HepG2 (cell line): ENCODE measurements at regions not wholly inside any gene's neighbourhood (a gene's known extent, or its start where the extent isn't known, plus 50 kb on each side); places are given as distances from the start of the nearest gene placed in this dataset.

Experiments
- ATAC-seq: fragments of 200-7000 bp; cut with Tn5 transposase; 3 replicates; pipeline ENCODE4 v1.9.1; 2020; ENCODE audit warnings: mild to moderate bottlenecking, moderate library complexity
- BruUV-seq: library from RNA; stranded (reverse); fragments of 400-500 nt; replicated peaks from 2 replicates; lab custom pipeline; 2021; lab: Mats Ljungman, UMichigan
- CTCF ChIA-PET: fragments of 300-600 bp; formaldehyde crosslinking; extraction: SDS; loops from one replicate; lab custom pipeline; 2021; ENCODE audit warnings: low total read pairs, inconsistent platforms, low intra/inter-chr PET ratio; lab: Yijun Ruan, JAX
- POLR2A ChIA-PET: fragments of 350-600 bp; sonication (Branson Sonifier 250); formaldehyde crosslinking; loops from one replicate; lab custom pipeline; 2020; ENCODE audit warnings: antibody characterized with exemption, inconsistent platforms; lab: Yijun Ruan, JAX
- DNase-seq: peaks from one replicate; pipeline ENCODE4 v3.0.0-alpha.2; 2015; ENCODE audit warnings: low spot score
- FAIRE-seq: peaks from 3 replicates; lab custom pipeline; 2011; peaks lifted over from hg19 to GRCh38; lab: Jason Lieb, UNC
- H2AFZ ChIP-seq: one replicate; pipeline ENCODE4 v1.6.1; 2011; ENCODE audit warnings: low read length, inconsistent platforms
- H3K27ac ChIP-seq: fragments of 300-600 bp; 3 replicates; pipeline ENCODE4 v1.8.0; 2011; ENCODE audit warnings: mixed run types, mild to moderate bottlenecking, mixed read lengths, low read length, inconsistent platforms; ENCODE audit not compliant: insufficient read depth; ENCODE audit errors: extremely low read length
- H3K27me3 ChIP-seq, 2 experiments: fragments of 200-600 bp in 1 of 2; 2 replicates in 1 of 2; 3 replicates in 1 of 2; pipeline versions ENCODE4 v1.6.0 to v1.8.0; 2011; ENCODE audit warnings: low read length in 2 of 2, mild to moderate bottlenecking in 2 of 2, moderate library complexity in 2 of 2, inconsistent platforms in 1 of 2; ENCODE audit not compliant: insufficient read depth in 2 of 2, control insufficient read depth in 1 of 2
- H3K36me3 ChIP-seq, 2 experiments: fragments of 200-600 bp in 1 of 2; replicated peaks in 1 of 2; 2 replicates in 1 of 2; 3 replicates in 1 of 2; pipeline versions ENCODE4 v1.5.1 to v1.8.0; 2011; ENCODE audit warnings: low read length in 2 of 2, inconsistent platforms in 1 of 2; ENCODE audit not compliant: insufficient read depth in 2 of 2, control insufficient read depth in 1 of 2
- H3K4me1 ChIP-seq: 2 replicates; pipeline ENCODE4 v1.5.1; 2012; ENCODE audit warnings: low read length, inconsistent platforms; ENCODE audit not compliant: insufficient read depth
- H3K4me2 ChIP-seq: 2 replicates; pipeline ENCODE4 v1.6.0; 2011; ENCODE audit warnings: low read depth, low read length, inconsistent platforms
- H3K4me3 ChIP-seq, 3 experiments: fragments of 200-600 bp in 1 of 3; sonication (generic), shearing (Covaris generic) in 1 of 3; replicated peaks in 1 of 3; 2 replicates each; pipeline ENCODE4 v1.5.1; 2011 to 2016; ENCODE audit warnings: low read length in 3 of 3, inconsistent platforms in 2 of 3, low read depth in 2 of 3, mild to moderate bottlenecking in 2 of 3, control low read depth in 1 of 3, mixed read lengths in 1 of 3; ENCODE audit not compliant: insufficient read depth in 1 of 3
- H3K79me2 ChIP-seq: one replicate; pipeline ENCODE4 v1.6.1; 2011; ENCODE audit warnings: low read length, inconsistent platforms; ENCODE audit not compliant: insufficient read depth
- H3K9ac ChIP-seq: 2 replicates; pipeline ENCODE4 v1.6.0; 2011; ENCODE audit warnings: mild to moderate bottlenecking, low read depth, low read length, inconsistent platforms; ENCODE audit not compliant: insufficient read depth
- H3K9me3 ChIP-seq: 2 replicates; pipeline ENCODE4 v1.5.1; 2012; ENCODE audit warnings: mild to moderate bottlenecking, low read length
- H4K20me1 ChIP-seq: 2 replicates; pipeline ENCODE4 v1.6.0; 2011; ENCODE audit warnings: inconsistent platforms, mild to moderate bottlenecking, low read length, moderate library complexity; ENCODE audit not compliant: insufficient read depth
- MTF2 ChIP-seq: sonication (generic); formaldehyde crosslinking; IDR thresholded peaks from 2 replicates; pipeline ENCODE4 v1.5.0; 2020; ENCODE audit warnings: missing genetic modification reagents, borderline replicate concordance
- NFE2 ChIP-seq: sonication (generic); formaldehyde crosslinking; IDR thresholded peaks from 2 replicates; pipeline ENCODE4 v1.4.0; 2020; ENCODE audit warnings: missing genetic modification reagents
- SKI ChIP-seq: fragments of 450-650 bp; IDR thresholded peaks from one replicate; pipeline ENCODE4 v1.6.1; 2018; ENCODE audit warnings: mild to moderate bottlenecking; ENCODE audit not compliant: partially characterized antibody
- SRSF9 ChIP-seq: fragments of 200-400 bp; formaldehyde crosslinking; IDR thresholded peaks from 2 replicates; pipeline ENCODE4 v1.6.1; 2018; ENCODE audit warnings: borderline replicate concordance, mild to moderate bottlenecking, low read depth, low read length; ENCODE audit not compliant: insufficient read depth, poor library complexity, severe bottlenecking
- ZNF12 ChIP-seq: sonication (generic); formaldehyde crosslinking; IDR thresholded peaks from 2 replicates; pipeline ENCODE4 v1.5.0; 2020; ENCODE audit warnings: missing genetic modification reagents
- ZNF572 ChIP-seq: sonication (generic); formaldehyde crosslinking; IDR thresholded peaks from 2 replicates; pipeline ENCODE4 v1.5.1; 2020; ENCODE audit warnings: mild to moderate bottlenecking, missing genetic modification reagents
- WGBS: methylation state at CpG from one replicate; pipeline ENCODE4 v1.1.6; 2017; ENCODE audit warnings: low lambda C conversion rate; 5-methylcytosine and 5-hydroxymethylcytosine counted together
- in situ Hi-C: cut with HindIII; loops from 2 replicates; pipeline ENCODE4 v1.10.0; 2017; ENCODE audit warnings: low pct_unique_long_range_greater_than_20kb; ENCODE audit not compliant: extremely low pct_ligation_motif_present
- intact Hi-C: fragments of 100-400 bp; cut with micrococcal nuclease; formaldehyde crosslinking; loops from one replicate; pipeline ENCODE4 v1.10.0; 2022; ENCODE audit not compliant: unreplicated experiment
- TF ChIP-seq, protein P1 (sequence below): sonication (generic); formaldehyde crosslinking; IDR thresholded peaks from 2 replicates; pipeline ENCODE4 v1.4.0; 2020; ENCODE audit warnings: mild to moderate bottlenecking, missing genetic modification reagents
- TF ChIP-seq, protein P2 (sequence below): sonication (generic); formaldehyde crosslinking; IDR thresholded peaks from 2 replicates; pipeline ENCODE4 v1.5.0; 2020; ENCODE audit warnings: missing genetic modification reagents, mild to moderate bottlenecking, borderline replicate concordance
- TF ChIP-seq, protein P3 (sequence below): sonication (generic); formaldehyde crosslinking; IDR thresholded peaks from 2 replicates; pipeline ENCODE4 v1.5.0; 2020; ENCODE audit warnings: missing genetic modification reagents
- TF ChIP-seq, protein P4 (sequence below), 2 experiments: sonication (generic) in 1 of 2; formaldehyde crosslinking in 1 of 2; IDR thresholded peaks; 2 replicates each; pipeline versions ENCODE4 v1.5.1 to v1.6.1; 2011 to 2020; ENCODE audit warnings: borderline replicate concordance in 1 of 2, low read depth in 1 of 2, low read length in 1 of 2, mild to moderate bottlenecking in 1 of 2, missing genetic modification reagents in 1 of 2, moderate library complexity in 1 of 2
- TF ChIP-seq, protein P5 (sequence below): sonication (generic); formaldehyde crosslinking; IDR thresholded peaks from 2 replicates; pipeline ENCODE4 v1.4.0; 2020; ENCODE audit warnings: missing genetic modification reagents, borderline replicate concordance

DNA sequence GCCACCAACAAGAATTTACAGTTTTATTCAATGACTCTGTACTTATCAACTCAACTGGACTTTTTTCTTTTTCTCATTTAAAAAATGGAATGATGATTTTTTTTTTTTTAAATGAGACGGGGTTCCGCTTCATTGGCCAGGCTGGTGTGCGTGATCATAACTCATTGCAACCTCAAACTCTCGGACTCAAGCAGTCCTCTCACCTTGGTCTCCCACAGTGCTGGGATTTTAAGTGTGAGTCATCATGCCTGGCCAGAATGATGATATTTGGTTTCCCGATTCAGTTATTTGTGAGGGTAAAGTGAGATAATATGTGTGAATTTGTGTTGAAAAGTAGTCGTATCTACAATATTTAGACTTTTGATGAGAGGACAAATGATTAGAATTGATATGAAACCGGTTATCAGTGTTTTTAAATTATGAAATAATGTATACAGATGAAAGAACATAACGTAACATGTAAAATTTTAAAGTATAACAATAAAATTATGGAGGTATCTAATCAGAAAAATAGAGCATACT lies 66.0 kb upstream of the UNC5C start:
- H4K20me1 ChIP-seq = no peaks in the 10 kb centered on the region
- intact Hi-C loops = no loop called here
- in situ Hi-C loops = no loop called here
- no peak overlapping the region for H3K4me2 ChIP-seq
- FAIRE-seq (no peak), DNase-seq (no peak), ATAC-seq (no peak)
- ChIA-PET POLR2A (no interaction called here), CTCF (no interaction called here)
- no TSS peak for BruUV-seq
- no peak overlapping the region for H3K27ac ChIP-seq
- no peaks in the 10 kb centered on the region for H3K27me3 ChIP-seq
- H2AFZ ChIP-seq = no peak overlapping the region
- no peak overlapping the region for H3K4me3 ChIP-seq
- H3K4me1 ChIP-seq = no peaks in the 10 kb centered on the region
- WGBS = 19% methylated on average over 8 of the region's 8 CpGs
- H3K9ac ChIP-seq = no peak overlapping the region
- H3K36me3 ChIP-seq = no peaks in the 10 kb centered on the region
- no peaks in the 10 kb centered on the region for H3K9me3 ChIP-seq
- H3K79me2 ChIP-seq = no peaks in the 10 kb centered on the region
- TF ChIP-seq, protein P1, sequence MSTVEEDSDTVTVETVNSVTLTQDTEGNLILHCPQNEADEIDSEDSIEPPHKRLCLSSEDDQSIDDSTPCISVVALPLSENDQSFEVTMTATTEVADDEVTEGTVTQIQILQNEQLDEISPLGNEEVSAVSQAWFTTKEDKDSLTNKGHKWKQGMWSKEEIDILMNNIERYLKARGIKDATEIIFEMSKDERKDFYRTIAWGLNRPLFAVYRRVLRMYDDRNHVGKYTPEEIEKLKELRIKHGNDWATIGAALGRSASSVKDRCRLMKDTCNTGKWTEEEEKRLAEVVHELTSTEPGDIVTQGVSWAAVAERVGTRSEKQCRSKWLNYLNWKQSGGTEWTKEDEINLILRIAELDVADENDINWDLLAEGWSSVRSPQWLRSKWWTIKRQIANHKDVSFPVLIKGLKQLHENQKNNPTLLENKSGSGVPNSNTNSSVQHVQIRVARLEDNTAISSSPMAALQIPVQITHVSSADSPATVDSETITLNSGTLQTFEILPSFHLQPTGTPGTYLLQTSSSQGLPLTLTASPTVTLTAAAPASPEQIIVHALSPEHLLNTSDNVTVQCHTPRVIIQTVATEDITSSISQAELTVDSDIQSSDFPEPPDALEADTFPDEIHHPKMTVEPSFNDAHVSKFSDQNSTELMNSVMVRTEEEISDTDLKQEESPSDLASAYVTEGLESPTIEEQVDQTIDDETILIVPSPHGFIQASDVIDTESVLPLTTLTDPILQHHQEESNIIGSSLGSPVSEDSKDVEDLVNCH (CRISPR knock-in tag) = no peak
- TF ChIP-seq, protein P2, sequence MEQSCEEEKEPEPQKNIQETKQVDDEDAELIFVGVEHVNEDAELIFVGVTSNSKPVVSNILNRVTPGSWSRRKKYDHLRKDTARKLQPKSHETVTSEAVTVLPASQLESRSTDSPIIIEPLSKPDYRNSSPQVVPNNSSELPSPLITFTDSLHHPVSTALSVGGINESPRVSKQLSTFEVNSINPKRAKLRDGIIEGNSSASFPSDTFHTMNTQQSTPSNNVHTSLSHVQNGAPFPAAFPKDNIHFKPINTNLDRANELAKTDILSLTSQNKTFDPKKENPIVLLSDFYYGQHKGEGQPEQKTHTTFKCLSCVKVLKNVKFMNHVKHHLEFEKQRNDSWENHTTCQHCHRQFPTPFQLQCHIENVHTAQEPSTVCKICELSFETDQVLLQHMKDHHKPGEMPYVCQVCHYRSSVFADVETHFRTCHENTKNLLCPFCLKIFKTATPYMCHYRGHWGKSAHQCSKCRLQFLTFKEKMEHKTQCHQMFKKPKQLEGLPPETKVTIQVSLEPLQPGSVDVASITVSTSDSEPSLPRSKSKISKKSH (CRISPR knock-in tag) = no peak
- TF ChIP-seq SRSF9 (no peak), NFE2 (no peak), ZNF12 (CRISPR knock-in tag) (no peak), MTF2 (CRISPR knock-in tag) (no peak), SKI (no peak), ZNF572 (CRISPR knock-in tag) (no peak)
- TF ChIP-seq, protein P3, sequence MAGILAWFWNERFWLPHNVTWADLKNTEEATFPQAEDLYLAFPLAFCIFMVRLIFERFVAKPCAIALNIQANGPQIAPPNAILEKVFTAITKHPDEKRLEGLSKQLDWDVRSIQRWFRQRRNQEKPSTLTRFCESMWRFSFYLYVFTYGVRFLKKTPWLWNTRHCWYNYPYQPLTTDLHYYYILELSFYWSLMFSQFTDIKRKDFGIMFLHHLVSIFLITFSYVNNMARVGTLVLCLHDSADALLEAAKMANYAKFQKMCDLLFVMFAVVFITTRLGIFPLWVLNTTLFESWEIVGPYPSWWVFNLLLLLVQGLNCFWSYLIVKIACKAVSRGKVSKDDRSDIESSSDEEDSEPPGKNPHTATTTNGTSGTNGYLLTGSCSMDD (CRISPR knock-in tag) = no peak
- TF ChIP-seq, protein P4, sequence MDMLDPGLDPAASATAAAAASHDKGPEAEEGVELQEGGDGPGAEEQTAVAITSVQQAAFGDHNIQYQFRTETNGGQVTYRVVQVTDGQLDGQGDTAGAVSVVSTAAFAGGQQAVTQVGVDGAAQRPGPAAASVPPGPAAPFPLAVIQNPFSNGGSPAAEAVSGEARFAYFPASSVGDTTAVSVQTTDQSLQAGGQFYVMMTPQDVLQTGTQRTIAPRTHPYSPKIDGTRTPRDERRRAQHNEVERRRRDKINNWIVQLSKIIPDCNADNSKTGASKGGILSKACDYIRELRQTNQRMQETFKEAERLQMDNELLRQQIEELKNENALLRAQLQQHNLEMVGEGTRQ (IDR thresholded peaks at IDR 0.05; ENCODE audit: low read depth, low read length) = no peak
- TF ChIP-seq, protein P4 (CRISPR knock-in tag; IDR thresholded peaks at IDR 0.05; ENCODE audit: borderline replicate concordance) = no peak
- TF ChIP-seq, protein P5, sequence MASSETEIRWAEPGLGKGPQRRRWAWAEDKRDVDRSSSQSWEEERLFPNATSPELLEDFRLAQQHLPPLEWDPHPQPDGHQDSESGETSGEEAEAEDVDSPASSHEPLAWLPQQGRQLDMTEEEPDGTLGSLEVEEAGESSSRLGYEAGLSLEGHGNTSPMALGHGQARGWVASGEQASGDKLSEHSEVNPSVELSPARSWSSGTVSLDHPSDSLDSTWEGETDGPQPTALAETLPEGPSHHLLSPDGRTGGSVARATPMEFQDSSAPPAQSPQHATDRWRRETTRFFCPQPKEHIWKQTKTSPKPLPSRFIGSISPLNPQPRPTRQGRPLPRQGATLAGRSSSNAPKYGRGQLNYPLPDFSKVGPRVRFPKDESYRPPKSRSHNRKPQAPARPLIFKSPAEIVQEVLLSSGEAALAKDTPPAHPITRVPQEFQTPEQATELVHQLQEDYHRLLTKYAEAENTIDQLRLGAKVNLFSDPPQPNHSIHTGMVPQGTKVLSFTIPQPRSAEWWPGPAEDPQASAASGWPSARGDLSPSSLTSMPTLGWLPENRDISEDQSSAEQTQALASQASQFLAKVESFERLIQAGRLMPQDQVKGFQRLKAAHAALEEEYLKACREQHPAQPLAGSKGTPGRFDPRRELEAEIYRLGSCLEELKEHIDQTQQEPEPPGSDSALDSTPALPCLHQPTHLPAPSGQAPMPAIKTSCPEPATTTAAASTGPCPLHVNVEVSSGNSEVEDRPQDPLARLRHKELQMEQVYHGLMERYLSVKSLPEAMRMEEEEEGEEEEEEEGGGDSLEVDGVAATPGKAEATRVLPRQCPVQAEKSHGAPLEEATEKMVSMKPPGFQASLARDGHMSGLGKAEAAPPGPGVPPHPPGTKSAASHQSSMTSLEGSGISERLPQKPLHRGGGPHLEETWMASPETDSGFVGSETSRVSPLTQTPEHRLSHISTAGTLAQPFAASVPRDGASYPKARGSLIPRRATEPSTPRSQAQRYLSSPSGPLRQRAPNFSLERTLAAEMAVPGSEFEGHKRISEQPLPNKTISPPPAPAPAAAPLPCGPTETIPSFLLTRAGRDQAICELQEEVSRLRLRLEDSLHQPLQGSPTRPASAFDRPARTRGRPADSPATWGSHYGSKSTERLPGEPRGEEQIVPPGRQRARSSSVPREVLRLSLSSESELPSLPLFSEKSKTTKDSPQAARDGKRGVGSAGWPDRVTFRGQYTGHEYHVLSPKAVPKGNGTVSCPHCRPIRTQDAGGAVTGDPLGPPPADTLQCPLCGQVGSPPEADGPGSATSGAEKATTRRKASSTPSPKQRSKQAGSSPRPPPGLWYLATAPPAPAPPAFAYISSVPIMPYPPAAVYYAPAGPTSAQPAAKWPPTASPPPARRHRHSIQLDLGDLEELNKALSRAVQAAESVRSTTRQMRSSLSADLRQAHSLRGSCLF = no peak
